Parathyroid adenoma (tissue), 2 donors: ENCODE measurements at regions not wholly inside any gene's neighbourhood (a gene's known extent, or its start where the extent isn't known, plus 50 kb on each side); places are given as distances from the start of the nearest gene placed in this dataset.
"Not testable (repeated sequence)": the region's sequence is repeated elsewhere in the genome, so short reads cannot be mapped to it uniquely, and the experiment has no call there.

ENCODE experiments used
- H2AFZ ChIP-seq: fragments of 300-600 bp; sonication (generic); one replicate; pipeline ENCODE4 v1.7.0; 2017; ENCODE audit warnings: antibody characterized with exemption, mild to moderate bottlenecking
- H3K27ac ChIP-seq: fragments of 300-600 bp; sonication (generic); one replicate; pipeline ENCODE4 v1.7.0; 2017
- H3K27me3 ChIP-seq: fragments of 300-600 bp; sonication (generic); one replicate; pipeline ENCODE4 v1.7.0; 2017; ENCODE audit warnings: low read length; ENCODE audit not compliant: control insufficient read depth, insufficient read depth
- H3K36me3 ChIP-seq: fragments of 300-600 bp; sonication (generic); one replicate; pipeline ENCODE4 v1.7.0; 2017; ENCODE audit warnings: low read length; ENCODE audit not compliant: control insufficient read depth, insufficient read depth
- H3K4me1 ChIP-seq: fragments of 300-600 bp; sonication (generic); one replicate; pipeline ENCODE4 v1.7.0; 2017; ENCODE audit warnings: control low read depth
- H3K4me2 ChIP-seq: fragments of 300-600 bp; sonication (generic); one replicate; pipeline ENCODE4 v1.7.0; 2017; ENCODE audit warnings: low read length
- H3K4me3 ChIP-seq: fragments of 300-600 bp; sonication (generic); one replicate; pipeline ENCODE4 v1.7.0; 2017; ENCODE audit warnings: low read depth, low read length
- H3K79me2 ChIP-seq: fragments of 300-600 bp; sonication (generic); one replicate; pipeline ENCODE4 v1.7.0; 2017; ENCODE audit warnings: control low read depth
- H3K9ac ChIP-seq: fragments of 300-600 bp; sonication (generic); one replicate; pipeline ENCODE4 v1.7.0; 2017; ENCODE audit warnings: mild to moderate bottlenecking
- H3K9me3 ChIP-seq: fragments of 300-600 bp; sonication (generic); one replicate; pipeline ENCODE4 v1.7.0; 2017; ENCODE audit warnings: low read length; ENCODE audit not compliant: control insufficient read depth
- CTCF ChIP-seq: fragments of 300-600 bp; sonication (generic); IDR thresholded peaks from one replicate; pipeline ENCODE4 v1.7.0; 2017; ENCODE audit warnings: antibody characterized with exemption, mild to moderate bottlenecking
- donor health status: primary hyperparathyroidism.

DNA sequence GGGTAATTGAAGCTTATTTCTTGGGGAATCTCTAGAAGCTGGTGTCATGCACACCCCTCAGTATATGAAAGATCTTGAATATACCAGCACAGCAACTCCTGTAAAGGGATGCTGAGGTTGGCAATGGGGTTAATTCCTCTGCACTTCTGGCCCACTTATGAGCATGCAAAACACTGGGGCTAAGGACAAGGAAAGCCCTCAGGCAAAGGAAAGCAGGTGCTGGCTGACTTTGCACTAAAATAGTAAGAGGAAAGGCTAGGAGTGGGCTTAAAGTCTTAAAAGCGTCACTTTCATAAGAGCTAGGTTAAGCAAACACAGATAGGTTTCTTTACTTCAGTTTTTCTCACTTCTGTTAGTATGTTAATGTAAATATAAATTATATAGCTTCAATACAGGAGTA lies 572.6 kb upstream of the LUZP2 start:
- Histone ChIP-seq H3K9me3 (no peaks in the 10 kb centered on the region), H3K9ac (no peak overlapping the region), H3K27me3 (no peaks in the 10 kb centered on the region), H3K36me3 (no peaks in the 10 kb centered on the region), H3K4me2 (no peak overlapping the region), H3K79me2 (no peaks in the 10 kb centered on the region), H3K27ac (no peak overlapping the region), H3K4me3 (no peak overlapping the region), H3K4me1 (no peaks in the 10 kb centered on the region), H2AFZ (no peak overlapping the region)
- no peak for TF ChIP-seq CTCF

DNA sequence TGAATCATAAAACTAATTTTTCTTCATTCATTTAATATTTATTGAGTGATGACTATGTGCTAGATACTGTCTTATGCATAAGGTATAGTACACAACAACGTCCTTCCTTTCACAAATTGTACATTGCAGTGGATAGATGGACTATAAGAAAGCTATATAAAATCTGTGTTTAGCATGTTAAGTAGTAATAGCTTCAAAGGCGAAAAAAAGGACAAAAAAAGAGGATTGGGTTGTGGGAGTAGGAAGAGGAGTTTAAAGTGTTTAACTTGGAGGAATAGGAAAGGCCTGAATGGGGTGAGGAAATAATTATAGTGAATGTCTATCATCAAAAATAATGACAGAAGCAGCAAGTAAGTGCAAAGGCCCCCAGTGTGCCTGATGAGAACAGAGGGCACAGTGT lies 565.4 kb upstream of the LUZP2 start:
- H3K9ac ChIP-seq: no peak overlapping the region
- no peaks in the 10 kb centered on the region for H3K27me3 ChIP-seq
- no peak for TF ChIP-seq CTCF
- H3K27ac ChIP-seq: no peak overlapping the region
- no peak overlapping the region for H3K4me2 ChIP-seq
- H2AFZ ChIP-seq: no peak overlapping the region
- H3K4me3 ChIP-seq: no peak overlapping the region
- H3K79me2 ChIP-seq: no peaks in the 10 kb centered on the region
- no peaks in the 10 kb centered on the region for H3K36me3 ChIP-seq
- no peaks in the 10 kb centered on the region for H3K9me3 ChIP-seq
- no peaks in the 10 kb centered on the region for H3K4me1 ChIP-seq

DNA sequence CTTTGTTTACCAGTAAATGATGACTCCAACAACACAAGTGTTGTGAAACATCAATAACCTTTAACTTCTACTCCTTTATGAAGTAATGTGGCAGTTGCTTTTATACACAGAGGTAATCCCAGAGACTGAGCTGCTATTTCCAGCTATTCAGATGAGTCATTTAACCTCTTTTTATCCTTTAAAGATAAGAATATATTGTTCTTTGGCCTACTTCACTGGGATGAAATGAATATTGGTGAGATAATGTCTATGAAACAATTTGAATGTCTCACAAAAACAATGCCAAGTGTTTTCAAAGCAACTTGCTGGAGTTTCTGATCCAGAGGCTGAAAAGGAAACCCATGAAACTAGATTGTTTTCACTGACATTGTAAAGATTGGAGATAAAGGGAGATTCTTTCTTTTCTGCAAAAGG lies 564.4 kb upstream of the LUZP2 start:
- Histone ChIP-seq H3K4me2 (no peak overlapping the region), H3K79me2 (no peaks in the 10 kb centered on the region), H3K27ac (no peak overlapping the region), H3K4me1 (no peaks in the 10 kb centered on the region), H2AFZ (no peak overlapping the region), H3K9me3 (no peaks in the 10 kb centered on the region), H3K36me3 (no peaks in the 10 kb centered on the region), H3K9ac (no peak overlapping the region), H3K27me3 (no peaks in the 10 kb centered on the region), H3K4me3 (no peak overlapping the region)
- no peak for TF ChIP-seq CTCF

- H3K9ac ChIP-seq: no peak overlapping the region
Observed at GRCh38 chr11:23933721-23934120, 563.1 kb upstream of the LUZP2 start.

GRCh38 chr11:23934671-23935270 lies 562.1 kb upstream of the LUZP2 start:
- not testable (repeated sequence) for H3K79me2 ChIP-seq, H3K36me3 ChIP-seq, H3K9me3 ChIP-seq, H3K27me3 ChIP-seq, H2AFZ ChIP-seq, H3K9ac ChIP-seq, H3K27ac ChIP-seq, H3K4me2 ChIP-seq, H3K4me1 ChIP-seq, H3K4me3 ChIP-seq

More at GRCh38 chr11:23933721-23934120, 563.1 kb upstream of the LUZP2 start:
- H3K4me3 ChIP-seq: no peak overlapping the region
- no peak overlapping the region for H3K4me2 ChIP-seq
- H3K79me2 ChIP-seq: no peaks in the 10 kb centered on the region
- no peak for TF ChIP-seq CTCF
- H3K9me3 ChIP-seq: no peaks in the 10 kb centered on the region
- no peaks in the 10 kb centered on the region for H3K4me1 ChIP-seq
- H2AFZ ChIP-seq: no peak overlapping the region
- H3K27ac ChIP-seq: no peak overlapping the region
- no peaks in the 10 kb centered on the region for H3K36me3 ChIP-seq
- H3K27me3 ChIP-seq: no peaks in the 10 kb centered on the region

DNA sequence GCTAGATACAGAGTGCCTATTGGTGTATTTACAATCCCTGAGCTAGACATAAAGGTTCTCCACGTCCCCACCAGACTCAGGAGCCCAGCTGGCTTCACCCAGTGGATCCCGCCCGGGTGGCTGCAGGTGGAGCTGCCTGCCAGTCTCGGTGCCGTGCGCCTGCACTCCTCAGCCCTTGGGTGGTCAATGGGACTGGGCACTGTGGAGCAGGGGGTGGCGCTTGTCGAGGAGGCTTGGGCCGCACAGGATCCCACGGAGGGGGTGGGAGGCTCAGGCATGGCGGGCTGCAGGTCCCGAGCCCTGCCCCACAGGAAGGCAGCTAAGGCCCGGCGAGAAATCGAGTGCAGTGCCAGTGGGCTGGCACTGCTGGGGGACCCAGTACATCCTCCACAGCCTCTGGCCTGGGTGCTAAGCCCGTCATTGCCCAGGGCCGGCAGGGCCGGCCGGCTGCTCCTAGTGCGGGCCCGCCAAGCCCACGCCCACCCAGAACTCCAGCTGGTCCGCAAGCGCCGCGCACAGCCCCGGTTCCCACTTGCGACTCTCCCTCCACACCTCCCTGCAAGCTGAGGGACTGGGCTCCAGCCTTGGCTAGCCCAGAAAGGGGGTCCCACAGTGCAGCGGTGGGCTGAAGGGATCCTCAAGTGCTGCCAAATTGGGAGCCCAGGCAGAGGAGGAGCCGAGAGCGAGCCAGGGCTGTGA lies 554.6 kb upstream of the LUZP2 start:
- not testable (repeated sequence) for H3K4me2 ChIP-seq, H3K79me2 ChIP-seq, H3K9ac ChIP-seq, H3K4me1 ChIP-seq, H3K4me3 ChIP-seq, H3K9me3 ChIP-seq, H3K36me3 ChIP-seq, H3K27me3 ChIP-seq, H3K27ac ChIP-seq, H2AFZ ChIP-seq
